Lower lobe of right lung (tissue), 2 donors: ENCODE measurements at regions not wholly inside any gene's neighbourhood (a gene's known extent, or its start where the extent isn't known, plus 50 kb on each side); places are given as distances from the start of the nearest gene placed in this dataset.

ENCODE experiments used
- ATAC-seq, 2 donors: fragments of 200-7000 bp; cut with Tn5 transposase; one replicate each; pipeline ENCODE4 v1.9.1; 2020 to 2022; ENCODE audit warnings: mild to moderate bottlenecking in 2 of 2, moderate library complexity in 2 of 2
- DNase-seq: peaks from one replicate; pipeline ENCODE4 v3.0.0-alpha.2; 2020
- H3K27ac ChIP-seq: fragments of 200-600 bp; one replicate; pipeline ENCODE4 v1.8.0; 2022
- H3K27me3 ChIP-seq: fragments of 200-600 bp; one replicate; pipeline ENCODE4 v1.8.0; 2022; ENCODE audit warnings: low read depth
- H3K36me3 ChIP-seq: fragments of 200-600 bp; one replicate; pipeline ENCODE4 v1.8.0; 2022; ENCODE audit warnings: mild to moderate bottlenecking
- H3K4me1 ChIP-seq: fragments of 200-600 bp; one replicate; pipeline ENCODE4 v1.8.0; 2022
- H3K4me3 ChIP-seq: fragments of 200-600 bp; one replicate; pipeline ENCODE4 v1.8.0; 2022; ENCODE audit warnings: mild to moderate bottlenecking
- H3K9me3 ChIP-seq: fragments of 200-600 bp; one replicate; pipeline ENCODE4 v1.8.0; 2022
- CTCF ChIP-seq: fragments of 200-600 bp; IDR thresholded peaks from one replicate; pipeline ENCODE4 v1.8.0; 2022; ENCODE audit warnings: antibody characterized with exemption, mild to moderate bottlenecking
- intact Hi-C: fragments of 100-400 bp; cut with DNase I; formaldehyde crosslinking; loops from one replicate; pipeline ENCODE4 v1.11.0; 2022
- donor health status: DM: no; HTN: yes; CAD: no; lungs with severe emphysema.

GRCh38 chr14:87231336-87232026, 761.5 kb downstream of the GALC start:
- no peak overlapping the region for H3K27ac ChIP-seq
- H3K9me3 ChIP-seq, result no peaks in the 10 kb centered on the region
- ATAC-seq, result no peak
- H3K27me3 ChIP-seq, result no peaks in the 10 kb centered on the region
- intact Hi-C loops, result no loop called here
- H3K4me1 ChIP-seq, result no peaks in the 10 kb centered on the region
- DNase-seq, result no peak
- TF ChIP-seq CTCF, result no peak
- H3K36me3 ChIP-seq, result no peaks in the 10 kb centered on the region
- H3K4me3 ChIP-seq, result no peak overlapping the region

DNA sequence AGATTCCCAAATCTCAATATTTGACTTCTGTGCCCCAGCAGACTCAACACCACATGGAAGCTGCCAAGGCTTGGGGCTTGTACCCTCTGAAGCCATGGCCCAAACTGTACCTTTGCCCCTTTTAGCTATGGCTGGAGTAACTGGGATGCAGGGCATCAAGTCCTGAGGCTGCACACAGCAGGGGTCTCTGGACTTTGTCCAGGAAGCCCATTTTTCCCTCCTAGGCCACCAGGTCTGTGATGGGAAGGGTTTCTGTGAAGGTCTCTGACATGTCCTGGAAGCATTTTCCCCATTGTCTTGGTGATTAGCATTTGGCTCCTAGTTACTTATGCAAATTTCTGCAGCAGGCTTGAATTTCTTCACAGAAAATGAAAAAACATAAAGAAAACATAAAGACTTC, 762.3 kb downstream of the GALC start:
- Histone ChIP-seq H3K36me3 (no peaks in the 10 kb centered on the region), H3K9me3 (no peaks in the 10 kb centered on the region), H3K27me3 (no peaks in the 10 kb centered on the region), H3K4me1 (no peaks in the 10 kb centered on the region), H3K27ac (no peak overlapping the region), H3K4me3 (no peak overlapping the region)
- no peak for ATAC-seq
- DNase-seq, result no peak
- intact Hi-C loops, result no loop called here
- no peak for TF ChIP-seq CTCF

DNA sequence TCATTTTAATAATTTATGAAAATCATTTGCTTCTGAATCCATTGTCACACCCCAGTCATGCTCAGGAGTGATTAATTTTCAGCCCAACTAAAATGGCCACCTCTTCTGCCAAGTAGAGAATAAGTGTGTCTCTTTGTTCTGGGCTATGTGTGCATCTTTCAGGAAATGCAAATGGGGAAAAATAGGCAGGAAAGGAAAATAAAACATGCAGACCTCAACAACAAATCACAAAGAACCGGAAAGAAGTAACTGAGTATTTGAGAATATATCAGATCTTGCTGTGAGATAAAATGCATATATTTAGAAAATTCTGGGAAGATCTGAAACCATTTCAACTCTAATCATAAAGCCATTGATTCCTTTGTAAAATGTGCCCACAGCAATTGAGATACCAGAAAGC, 763.9 kb downstream of the GALC start:
- no peak for ATAC-seq
- Histone ChIP-seq H3K27me3 (no peaks in the 10 kb centered on the region), H3K4me1 (no peaks in the 10 kb centered on the region), H3K9me3 (no peaks in the 10 kb centered on the region), H3K27ac (no peak overlapping the region), H3K4me3 (no peak overlapping the region), H3K36me3 (no peaks in the 10 kb centered on the region)
- DNase-seq, result no peak
- intact Hi-C loops, result no loop called here
- TF ChIP-seq CTCF, result no peak

- no peak overlapping the region for H3K4me3 ChIP-seq
- ATAC-seq, result no peak
- TF ChIP-seq CTCF, result no peak
- H3K4me1 ChIP-seq, result no peaks in the 10 kb centered on the region
- DNase-seq, result no peak
- no peaks in the 10 kb centered on the region for H3K27me3 ChIP-seq
- H3K36me3 ChIP-seq, result no peaks in the 10 kb centered on the region
- no peak overlapping the region for H3K27ac ChIP-seq
- intact Hi-C loops, result no loop called here
- H3K9me3 ChIP-seq, result no peaks in the 10 kb centered on the region
These were observed 776.0 kb downstream of the GALC start for GRCh38 chr14:87217023-87217422.

DNA sequence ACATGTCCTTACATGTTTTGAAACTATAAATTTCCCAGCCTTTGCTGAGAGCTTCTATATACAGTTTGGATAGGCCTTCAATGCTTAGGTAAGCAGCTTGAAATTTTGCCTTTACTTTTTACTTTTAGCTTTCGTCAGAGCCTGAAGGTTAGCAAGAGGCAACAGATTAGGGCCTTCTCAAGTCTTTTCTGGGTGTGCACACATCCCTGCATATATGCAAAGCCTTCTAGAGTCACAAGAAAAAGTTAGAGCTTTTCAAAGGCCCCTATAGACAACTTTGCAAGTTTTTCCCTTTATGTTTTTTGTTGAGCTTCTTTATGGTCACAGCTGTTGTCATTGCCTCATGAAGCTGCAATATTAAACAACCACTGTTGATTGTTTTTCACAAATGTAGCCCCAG, 778.4 kb downstream of the GALC start:
- Histone ChIP-seq H3K4me1 (no peaks in the 10 kb centered on the region), H3K4me3 (no peak overlapping the region), H3K27ac (no peak overlapping the region), H3K36me3 (no peaks in the 10 kb centered on the region), H3K27me3 (no peaks in the 10 kb centered on the region), H3K9me3 (no peaks in the 10 kb centered on the region)
- DNase-seq (no peak), ATAC-seq (no peak)
- intact Hi-C loops, result no loop called here
- TF ChIP-seq CTCF, result no peak
